NCI-H510A treated with DMSO at 0.1 percent for 48 hours (cell line): ENCODE measurements at regions not wholly inside any gene's neighbourhood (a gene's known extent, or its start where the extent isn't known, plus 50 kb on each side); places are given as distances from the start of the nearest gene placed in this dataset.

Source experiments
- DNase-seq: peaks from one replicate; lab custom pipeline; 2025; lab: John Stamatoyannopoulos, UW

DNA sequence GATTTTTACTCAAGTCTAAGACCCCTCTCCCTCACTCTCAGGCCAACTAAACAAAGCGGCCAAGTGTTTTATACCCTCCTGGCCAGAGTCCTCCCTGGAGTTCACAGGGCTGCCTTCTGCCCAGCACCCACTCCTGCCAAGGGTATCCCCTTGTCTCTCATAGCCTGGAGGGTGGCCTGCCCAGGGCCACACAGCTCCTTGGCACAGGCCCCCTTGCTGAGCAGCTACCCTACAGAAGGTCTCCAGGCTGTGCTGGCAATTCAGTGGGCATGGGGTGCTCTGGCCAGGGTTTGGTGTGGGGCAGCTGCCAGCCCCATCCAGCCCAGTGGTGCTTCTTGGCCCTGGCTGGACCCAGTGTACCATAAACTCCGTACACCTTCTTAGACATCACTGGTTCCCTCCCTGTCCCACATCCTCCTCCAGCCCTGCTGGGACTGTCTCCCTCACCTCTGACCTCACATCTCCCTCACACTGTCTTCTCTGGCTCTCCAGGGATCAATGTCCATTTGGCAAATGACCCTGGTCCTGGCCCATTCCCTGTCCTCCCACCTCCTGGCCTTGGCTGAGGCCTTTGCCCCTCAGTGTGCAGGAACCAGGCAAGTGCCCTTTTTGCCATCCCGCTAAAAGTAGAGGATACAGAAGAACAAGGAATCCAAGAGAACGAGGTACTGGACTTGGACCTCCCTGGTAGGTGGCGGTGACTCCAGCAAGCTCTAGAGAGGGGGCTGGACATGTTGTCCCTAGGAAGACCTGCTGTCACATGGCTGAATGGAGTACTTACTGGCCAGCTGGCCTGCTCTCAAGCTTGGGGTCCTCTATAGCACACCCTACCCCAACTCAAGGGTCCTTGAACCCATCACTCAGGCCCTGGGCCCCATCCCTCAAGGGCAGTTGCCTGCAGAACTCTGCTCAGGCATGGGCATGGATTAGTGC lies 50.0 kb upstream of the TRPM1 start:
- no peak for DNase-seq

DNA sequence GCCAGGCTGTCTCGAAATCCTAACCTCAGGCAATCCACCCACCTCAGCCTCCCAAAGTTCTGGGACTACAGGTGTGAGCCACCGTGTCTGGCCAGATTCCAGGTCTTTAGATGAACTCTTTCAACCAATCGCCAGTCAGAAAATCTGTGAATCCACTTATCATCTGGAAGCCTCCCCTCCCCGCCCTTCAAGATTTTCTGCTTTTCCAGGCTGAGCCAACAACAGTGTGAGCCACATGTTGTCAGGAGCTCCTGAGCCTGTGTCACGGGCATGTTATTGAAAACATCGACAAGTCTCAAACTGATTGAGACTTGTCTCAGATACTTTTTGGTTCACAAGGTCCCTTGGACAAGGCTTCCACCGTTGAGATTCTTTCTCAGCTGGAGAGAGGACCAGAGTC lies 52.0 kb upstream of the TRPM1 start:
- no peak for DNase-seq

GRCh38 chr15:31155151-31155550 lies 53.6 kb upstream of the TRPM1 start:
- DNase-seq: no peak

DNA sequence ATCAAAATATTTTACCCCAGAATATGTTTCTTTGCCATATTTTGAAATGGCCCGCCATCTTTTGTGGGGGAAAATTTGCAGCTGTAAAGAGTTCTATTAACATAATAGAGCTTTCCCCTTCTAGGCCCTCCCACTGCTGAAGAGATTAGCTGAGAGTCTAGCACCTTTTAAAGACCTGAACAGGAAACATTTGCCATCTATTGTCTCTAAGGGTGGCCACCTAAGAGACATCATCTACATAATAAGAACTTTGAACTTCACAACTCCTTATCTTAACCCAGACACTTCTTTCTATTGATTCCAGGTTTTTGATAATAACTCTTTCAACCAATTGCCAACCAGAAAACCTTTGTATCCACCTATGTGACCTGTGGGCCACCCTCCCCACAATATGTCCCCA lies 54.7 kb upstream of the TRPM1 start:
- no peak for DNase-seq

- no peak for DNase-seq
Measured at GRCh38 chr15:31156808-31157207, 55.3 kb upstream of the TRPM1 start.

DNA sequence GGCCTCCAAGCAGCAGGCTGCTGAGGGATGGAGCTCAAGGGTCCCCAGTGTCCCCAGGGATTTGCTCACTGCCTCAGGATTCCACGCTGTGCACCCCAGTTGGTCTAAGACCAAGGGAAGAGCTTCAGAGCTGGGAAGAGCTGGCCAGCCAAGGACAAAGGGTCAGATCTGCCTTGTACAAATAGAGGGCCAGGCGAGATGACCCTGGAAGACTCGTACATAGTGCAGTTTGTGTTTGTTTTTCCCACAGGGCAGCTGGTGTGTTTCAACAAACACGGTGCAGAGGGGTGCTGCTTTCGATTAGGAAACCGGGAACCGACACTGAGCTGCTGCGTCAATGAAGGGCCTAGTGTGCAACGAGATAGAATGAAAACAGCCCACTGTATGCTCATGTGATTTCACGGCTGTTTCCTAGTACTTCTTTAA lies 56.1 kb upstream of the TRPM1 start:
- DNase-seq: peak; percentile 33

GRCh38 chr15:31158858-31159569 lies 57.5 kb upstream of the TRPM1 start:
- DNase-seq: no peak

DNA sequence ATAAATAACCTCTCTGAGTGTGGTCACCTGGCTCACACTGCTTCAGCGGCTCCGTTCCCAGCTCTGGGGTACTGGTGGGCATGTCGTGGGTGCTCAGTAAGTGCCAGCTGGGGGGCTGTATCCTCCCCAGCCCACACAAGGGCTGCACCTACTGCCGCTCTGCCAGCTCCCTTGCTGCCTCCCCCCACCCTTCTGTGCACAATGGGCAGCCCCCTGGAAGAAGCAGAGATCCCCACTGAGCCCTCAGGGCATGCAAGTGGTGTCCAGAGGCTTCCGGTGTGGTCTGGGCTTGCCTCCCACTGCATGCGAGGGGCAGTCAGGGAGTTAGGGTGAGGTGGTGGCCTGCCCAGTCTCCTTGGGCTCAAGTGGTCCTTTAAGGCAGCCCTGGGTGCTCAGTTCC lies 58.3 kb upstream of the TRPM1 start:
- no peak for DNase-seq

GRCh38 chr15:31160297-31160696 lies 58.8 kb upstream of the TRPM1 start:
- DNase-seq: no peak

- no peak for DNase-seq
Measured at GRCh38 chr15:31160740-31161495, 59.4 kb upstream of the TRPM1 start.

- no peak for DNase-seq
Measured at GRCh38 chr15:31161951-31162350, 60.4 kb upstream of the TRPM1 start.

- no peak for DNase-seq
Measured at GRCh38 chr15:31162721-31163510, 61.4 kb upstream of the TRPM1 start.

DNA sequence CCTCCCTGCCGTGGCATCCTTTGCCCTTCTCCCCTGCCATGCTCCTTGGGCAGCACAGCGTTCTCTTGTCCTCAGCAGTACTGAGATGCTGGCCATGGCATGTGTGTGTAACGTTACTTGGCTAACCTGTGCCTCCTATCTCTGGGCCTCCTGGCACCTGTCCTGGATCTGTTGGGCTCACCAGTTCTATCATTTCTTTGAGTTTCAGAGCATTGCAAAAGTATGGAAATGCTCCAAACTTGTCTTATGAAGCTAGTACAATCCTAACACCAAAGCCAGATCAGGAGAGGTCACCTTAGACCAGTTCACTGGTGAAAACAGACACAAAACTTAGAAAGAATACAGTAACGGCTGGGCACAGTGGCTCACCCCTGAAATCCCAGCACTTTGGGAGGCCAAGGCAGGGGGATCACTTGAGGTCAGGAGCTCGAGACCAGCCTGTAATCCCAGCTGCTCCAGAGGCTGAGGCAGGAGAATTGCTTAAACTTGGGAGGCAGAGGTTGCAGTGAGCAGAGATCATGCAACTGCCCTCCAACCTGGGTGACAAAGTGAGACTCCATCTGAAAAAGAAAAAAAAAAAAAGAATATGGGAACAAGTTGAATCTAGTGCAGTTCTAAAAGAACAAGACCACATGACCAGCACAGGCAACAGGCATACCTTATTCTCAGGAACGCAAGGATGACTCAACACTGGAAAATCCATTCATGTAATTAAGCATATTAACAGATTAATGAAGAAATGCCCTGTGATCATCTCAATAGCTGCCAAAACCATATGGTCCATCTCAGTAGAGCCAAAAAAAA lies 62.4 kb upstream of the TRPM1 start:
- no peak for DNase-seq

DNA sequence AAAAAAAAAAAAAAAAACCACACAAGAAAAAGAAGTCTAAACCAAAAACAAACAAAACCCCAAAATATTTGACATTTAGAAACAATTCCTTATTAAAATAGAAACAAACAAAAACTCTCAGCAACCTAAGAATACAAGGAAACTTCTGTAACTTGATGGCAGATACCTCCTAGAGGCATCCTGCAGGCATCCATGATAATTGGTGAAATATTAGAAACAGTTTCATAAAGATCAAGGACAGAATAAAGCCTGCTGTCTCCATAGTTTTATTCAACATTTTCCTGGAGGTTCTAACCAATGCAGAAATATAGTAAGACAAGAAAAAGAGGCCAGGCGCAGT lies 63.0 kb upstream of the TRPM1 start:
- no peak for DNase-seq

DNA sequence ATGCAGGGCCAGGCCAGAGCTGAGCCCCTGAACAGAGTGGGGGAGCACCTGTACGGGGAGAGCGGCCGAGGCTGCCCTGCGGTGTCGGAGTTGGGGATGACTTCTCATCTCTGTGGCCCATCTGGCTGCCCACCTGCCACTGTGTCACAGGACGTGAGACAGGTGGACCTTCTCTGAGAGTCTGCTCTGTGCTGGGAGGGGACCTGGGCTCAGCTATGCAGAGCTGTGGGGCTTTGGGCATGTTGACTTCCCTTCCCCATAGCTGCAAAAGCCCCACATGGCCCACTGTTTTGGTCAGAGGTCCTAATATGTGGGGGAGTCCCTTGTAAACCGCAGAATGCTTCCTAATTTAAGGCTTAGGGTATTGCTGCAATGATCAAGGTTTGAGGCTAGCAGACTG lies 68.0 kb upstream of the TRPM1 start:
- no peak for DNase-seq

GRCh38 chr15:31171731-31172130 lies 70.2 kb upstream of the TRPM1 start:
- DNase-seq: no peak

GRCh38 chr15:31172606-31173005 lies 71.1 kb upstream of the TRPM1 start:
- no peak for DNase-seq

- DNase-seq: no peak
Measured at GRCh38 chr15:31173790-31174450, 72.4 kb upstream of the TRPM1 start.

GRCh38 chr15:31175484-31175883 lies 74.0 kb upstream of the TRPM1 start:
- no peak for DNase-seq

DNA sequence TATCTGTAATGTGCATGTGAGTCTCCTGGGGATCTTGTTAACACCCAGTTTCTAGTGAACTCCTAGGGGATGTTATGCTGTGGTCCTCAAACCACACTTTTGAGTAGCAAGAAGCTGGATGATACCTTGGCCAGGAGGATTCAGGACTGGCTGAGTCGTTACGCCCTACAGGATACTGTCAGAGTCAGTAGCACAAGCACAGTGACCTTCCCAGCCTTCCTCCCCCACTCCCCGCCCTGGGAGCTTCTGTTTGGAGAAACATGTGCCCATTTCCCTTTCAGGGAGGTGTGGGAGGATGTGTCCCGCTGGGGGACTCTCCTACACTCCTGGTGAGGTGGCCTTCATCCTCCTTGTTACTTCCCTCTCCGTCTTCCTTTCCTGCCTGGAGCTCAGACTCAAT lies 76.4 kb upstream of the TRPM1 start:
- DNase-seq: no peak

DNA sequence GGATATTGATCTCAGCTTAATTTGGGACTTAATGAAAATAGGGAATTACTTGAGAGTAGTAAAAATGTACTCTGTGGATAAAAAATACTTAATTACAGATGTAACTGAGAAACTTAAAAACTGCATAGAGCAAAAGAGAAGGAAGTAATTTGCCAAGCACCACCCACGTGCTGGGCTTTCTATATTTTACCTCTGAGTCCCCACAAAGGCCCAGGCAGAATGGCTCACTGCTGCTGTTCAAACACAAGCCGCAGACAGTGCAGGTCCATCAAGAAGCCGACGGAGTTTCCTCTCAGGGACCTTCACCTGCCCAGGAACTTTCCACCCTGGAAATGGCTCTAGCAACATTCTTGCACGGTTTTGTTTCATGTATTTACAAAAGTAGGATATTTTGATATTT lies 77.2 kb upstream of the TRPM1 start:
- DNase-seq: no peak
